Ectodermal cell (in vitro differentiated cells): ENCODE measurements at regions not wholly inside any gene's neighbourhood (a gene's known extent, or its start where the extent isn't known, plus 50 kb on each side); places are given as distances from the start of the nearest gene placed in this dataset.

ENCODE experiments used
- H3K27ac ChIP-seq: 2 replicates; pipeline ENCODE4 v1.7.0; 2013; ENCODE audit warnings: mild to moderate bottlenecking, low read depth, low read length; ENCODE audit not compliant: insufficient read depth, poor library complexity, severe bottlenecking
- H3K27me3 ChIP-seq: 2 replicates; pipeline ENCODE4 v1.7.0; 2013; ENCODE audit warnings: mild to moderate bottlenecking, low read length; ENCODE audit not compliant: insufficient read depth, control insufficient read depth, poor library complexity, severe bottlenecking
- H3K36me3 ChIP-seq: one replicate; pipeline ENCODE4 v1.7.0; 2013; ENCODE audit warnings: low read length; ENCODE audit not compliant: control insufficient read depth, insufficient read depth
- H3K4me1 ChIP-seq: one replicate; pipeline ENCODE4 v1.7.0; 2013; ENCODE audit warnings: low read length; ENCODE audit not compliant: control insufficient read depth, insufficient read depth
- H3K4me3 ChIP-seq: 2 replicates; pipeline ENCODE4 v1.7.0; 2013; ENCODE audit warnings: low read depth, low read length, control low read depth; ENCODE audit not compliant: insufficient read depth
- H3K9me3 ChIP-seq: 2 replicates; pipeline ENCODE4 v1.7.0; 2013; ENCODE audit warnings: mild to moderate bottlenecking, low read length, moderate library complexity; ENCODE audit not compliant: control insufficient read depth
- WGBS, 2 experiments: methylation state at CpG; one replicate each; pipeline ENCODE4 v1.1.7; 2013; ENCODE audit warnings: missing lambda C conversion rate in 2 of 2; 5-methylcytosine and 5-hydroxymethylcytosine counted together

DNA sequence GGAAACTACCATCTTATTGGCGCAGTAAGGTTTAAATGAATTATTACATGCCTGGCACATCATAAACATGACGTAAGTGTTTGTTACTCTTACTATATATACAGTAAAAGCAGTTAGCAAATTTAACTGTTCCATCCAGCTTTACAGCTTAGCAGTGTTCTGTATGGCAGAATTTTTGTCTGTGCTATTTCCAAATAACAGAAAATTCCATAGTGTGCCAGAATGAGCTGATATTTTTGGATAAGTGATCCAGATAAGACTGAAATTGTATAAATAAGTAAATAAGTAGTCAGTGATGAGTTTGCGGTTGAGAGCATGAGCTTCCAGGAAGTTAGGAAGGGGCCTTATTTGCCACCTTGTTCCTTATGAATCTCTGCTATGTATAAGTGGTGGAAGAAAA lies 236.5 kb upstream of the SLC10A2 start:
- H3K4me1 ChIP-seq, result no peaks in the 10 kb centered on the region
- WGBS, 2 experiments, result 98 to 100% methylated on average over 1 to 2 of the region's 3 CpGs

DNA sequence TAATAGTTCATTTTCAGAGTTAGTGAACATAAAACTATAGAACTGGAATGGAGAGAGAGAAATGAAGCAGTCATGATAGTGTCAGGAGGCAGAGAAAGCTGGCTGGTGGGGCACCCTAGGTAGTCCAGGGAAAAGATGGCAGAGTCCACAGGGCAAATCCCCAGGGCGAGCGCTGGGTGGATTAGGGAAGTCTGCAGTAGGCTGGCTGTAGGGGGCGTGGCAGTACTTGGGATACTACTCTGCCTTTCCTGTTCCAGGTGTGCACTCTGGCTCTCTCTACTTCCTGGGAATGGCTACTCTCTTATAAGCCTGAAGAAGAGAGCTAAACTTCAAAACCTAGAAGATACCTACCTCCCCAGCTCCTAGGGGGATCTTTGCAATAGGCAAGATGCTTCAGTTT lies 232.9 kb upstream of the SLC10A2 start:
- 70 to 80% methylated on average over 3 of the region's 3 CpGs for WGBS, 2 experiments

More for the DNA sequence above, 236.5 kb upstream of the SLC10A2 start:
- H3K27me3 ChIP-seq, result no peaks in the 10 kb centered on the region
- H3K27ac ChIP-seq, result no peak overlapping the region
- no peak overlapping the region for H3K4me3 ChIP-seq
- H3K9me3 ChIP-seq, result no peaks in the 10 kb centered on the region
- no peaks in the 10 kb centered on the region for H3K36me3 ChIP-seq

DNA sequence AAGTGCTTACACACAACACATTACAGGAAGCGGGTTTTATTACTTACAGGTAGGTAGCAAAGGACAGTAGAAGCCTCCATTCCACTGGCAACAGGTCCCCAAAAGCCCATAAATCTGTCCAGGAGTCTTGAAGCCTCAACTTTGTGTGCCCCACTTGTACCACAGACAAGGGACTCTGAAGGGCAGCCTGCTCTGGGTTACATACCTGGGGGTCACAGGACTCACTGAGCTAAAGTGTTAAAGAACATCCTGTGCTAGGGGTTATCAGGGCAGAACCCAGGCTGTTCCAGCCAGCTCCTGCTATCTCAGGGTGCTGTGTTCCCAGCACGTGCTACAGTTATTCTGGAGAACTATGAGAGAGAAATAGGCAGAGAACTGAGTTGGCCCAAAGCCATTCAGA lies 230.9 kb upstream of the SLC10A2 start:
- 88 to 96% methylated on average over 2 of the region's 2 CpGs for WGBS, 2 experiments
- Histone ChIP-seq H3K36me3 (no peaks in the 10 kb centered on the region), H3K9me3 (no peaks in the 10 kb centered on the region), H3K27ac (no peak overlapping the region), H3K4me1 (peaks cover 5% of the 10 kb centered on the region), H3K4me3 (no peak overlapping the region), H3K27me3 (no peaks in the 10 kb centered on the region)

More for the DNA sequence above, 232.9 kb upstream of the SLC10A2 start:
- no peaks in the 10 kb centered on the region for H3K4me1 ChIP-seq
- no peaks in the 10 kb centered on the region for H3K9me3 ChIP-seq
- no peak overlapping the region for H3K4me3 ChIP-seq
- H3K27ac ChIP-seq, result no peak overlapping the region
- no peaks in the 10 kb centered on the region for H3K27me3 ChIP-seq
- no peaks in the 10 kb centered on the region for H3K36me3 ChIP-seq

DNA sequence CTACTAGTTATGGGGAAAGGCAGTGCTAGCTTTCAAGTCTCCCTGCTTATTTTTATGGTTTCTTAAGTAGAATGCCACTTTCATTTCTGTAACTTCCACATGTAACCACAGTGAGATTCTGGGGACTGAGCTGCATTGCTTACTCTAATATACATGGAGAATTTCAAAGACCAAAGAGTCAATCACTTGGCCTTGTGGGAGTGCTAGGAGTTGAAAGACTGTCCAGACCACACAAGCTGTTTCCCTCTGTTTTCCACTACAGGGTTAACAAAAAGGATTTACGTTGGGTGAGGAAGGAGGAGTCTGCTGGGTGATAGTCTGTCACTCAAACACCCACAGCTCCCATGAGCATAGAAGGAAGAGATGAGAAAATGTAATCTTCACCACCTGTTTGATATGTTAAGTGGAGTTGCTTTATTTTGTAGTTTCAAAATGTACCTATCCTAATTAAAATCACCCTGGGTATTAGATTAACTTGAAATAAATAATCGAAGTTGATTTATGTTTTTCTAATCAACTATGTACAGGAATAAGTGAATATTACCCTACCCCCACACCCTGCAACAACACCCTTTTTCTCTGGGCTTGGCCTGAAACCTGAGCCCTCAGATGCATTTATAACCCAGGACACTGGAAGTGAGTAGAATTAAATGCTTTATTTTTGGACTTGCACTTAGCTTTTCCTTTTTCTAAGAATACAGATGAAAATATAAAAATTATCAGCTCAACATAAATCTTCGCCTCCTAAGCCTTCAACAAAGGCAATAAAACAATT lies 225.8 kb upstream of the SLC10A2 start:
- Histone ChIP-seq H3K27me3 (no peaks in the 10 kb centered on the region), H3K4me3 (no peak overlapping the region), H3K4me1 (peaks cover 5% of the 10 kb centered on the region), H3K9me3 (no peaks in the 10 kb centered on the region), H3K36me3 (no peaks in the 10 kb centered on the region), H3K27ac (no peak overlapping the region)
- WGBS, 2 experiments, result 0% methylated on average over 1 of the region's 3 CpGs; no CpG with 5 or more reads in 1 of the 2 experiments

DNA sequence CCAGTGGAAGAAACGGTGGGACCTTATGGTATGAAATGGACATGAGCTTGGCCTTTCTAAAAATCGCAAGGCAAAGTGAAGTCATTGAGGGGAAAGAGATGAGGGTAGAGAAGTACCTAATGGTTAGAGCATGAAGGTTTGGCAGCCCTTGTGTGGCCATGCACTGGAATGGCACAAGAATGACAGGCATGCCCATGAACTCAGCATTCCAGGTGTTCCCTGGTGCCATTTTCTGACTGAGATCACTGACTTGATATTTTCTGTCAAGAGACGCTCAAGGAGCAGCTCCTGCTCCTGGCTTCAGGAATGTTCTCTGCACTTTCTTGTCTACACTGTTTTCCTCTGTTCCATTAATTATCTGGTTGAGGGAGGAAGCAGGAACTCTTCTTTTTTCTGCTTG lies 225.0 kb upstream of the SLC10A2 start:
- WGBS, 2 experiments, result 96% methylated on average over 3 of the region's 3 CpGs
- Histone ChIP-seq H3K4me1 (peaks cover 5% of the 10 kb centered on the region), H3K36me3 (no peaks in the 10 kb centered on the region), H3K27ac (no peak overlapping the region), H3K27me3 (no peaks in the 10 kb centered on the region), H3K9me3 (no peaks in the 10 kb centered on the region), H3K4me3 (no peak overlapping the region)

DNA sequence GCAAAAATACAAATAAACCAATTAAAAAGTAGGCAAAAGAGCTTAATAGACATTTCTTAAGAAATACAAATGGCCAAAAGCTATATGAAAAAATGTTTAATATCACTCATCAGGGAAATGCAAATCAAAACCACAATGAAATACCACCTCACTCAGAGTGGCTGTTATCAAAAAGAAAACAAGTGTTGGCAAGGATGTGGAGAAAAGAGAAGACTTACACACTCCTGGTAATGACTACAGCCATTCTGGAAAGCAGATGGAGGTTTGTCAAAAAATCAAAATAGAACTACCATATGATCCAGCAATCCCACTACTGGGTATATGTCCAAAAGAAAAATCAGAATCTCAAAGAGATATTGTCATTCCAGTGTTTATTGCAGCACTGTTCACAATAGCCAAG lies 223.5 kb upstream of the SLC10A2 start:
- Histone ChIP-seq H3K4me1 (peaks cover 5% of the 10 kb centered on the region), H3K27ac (no peak overlapping the region), H3K36me3 (no peaks in the 10 kb centered on the region), H3K27me3 (no peaks in the 10 kb centered on the region), H3K4me3 (no peak overlapping the region), H3K9me3 (no peaks in the 10 kb centered on the region)

DNA sequence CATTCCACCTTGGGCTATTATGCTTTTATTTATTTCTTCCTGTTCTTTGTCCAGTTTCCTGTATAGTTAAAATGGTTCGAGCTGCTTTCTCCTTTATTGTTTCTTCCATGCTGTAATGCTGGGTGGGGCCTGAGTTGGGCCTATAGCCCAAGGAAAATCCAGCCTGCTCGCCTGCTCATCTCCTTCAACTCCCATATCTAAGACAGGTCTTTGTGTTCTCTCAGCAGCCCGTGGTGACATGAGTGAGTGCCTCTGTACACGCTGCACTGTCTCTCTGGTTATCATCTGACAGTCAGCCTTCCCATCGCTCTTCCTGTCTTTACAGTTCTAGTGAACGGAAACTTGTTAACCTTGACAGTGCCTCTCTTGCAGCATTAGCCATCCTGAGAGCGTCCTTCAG lies 221.9 kb upstream of the SLC10A2 start:
- Histone ChIP-seq H3K9me3 (no peaks in the 10 kb centered on the region), H3K4me3 (no peak overlapping the region), H3K4me1 (peaks cover 5% of the 10 kb centered on the region), H3K27me3 (no peaks in the 10 kb centered on the region), H3K27ac (no peak overlapping the region), H3K36me3 (no peaks in the 10 kb centered on the region)
- 91% methylated on average over 7 of the region's 7 CpGs for WGBS, 2 experiments

DNA sequence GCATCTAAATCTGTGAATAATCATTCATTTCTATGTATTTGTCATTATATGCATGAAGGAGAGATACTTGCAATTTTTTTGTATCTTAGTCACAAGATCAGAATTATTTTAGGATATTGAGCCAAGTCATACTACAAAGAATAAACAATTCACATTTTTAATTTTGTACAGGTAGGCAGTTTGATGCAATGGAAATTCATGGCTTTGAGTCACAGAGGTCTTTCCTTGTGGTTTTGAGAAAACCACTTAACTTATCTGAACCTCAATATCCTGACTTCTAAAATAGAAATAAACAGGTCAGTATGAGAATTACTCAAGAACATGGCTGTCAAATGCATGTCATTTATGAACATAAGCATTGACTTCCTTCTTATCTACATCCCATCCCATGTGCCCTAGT lies 221.4 kb upstream of the SLC10A2 start:
- no peak overlapping the region for H3K27ac ChIP-seq
- no peaks in the 10 kb centered on the region for H3K36me3 ChIP-seq
- H3K27me3 ChIP-seq, result no peaks in the 10 kb centered on the region
- H3K4me1 ChIP-seq, result peaks cover 5% of the 10 kb centered on the region
- H3K4me3 ChIP-seq, result no peak overlapping the region
- H3K9me3 ChIP-seq, result no peaks in the 10 kb centered on the region

DNA sequence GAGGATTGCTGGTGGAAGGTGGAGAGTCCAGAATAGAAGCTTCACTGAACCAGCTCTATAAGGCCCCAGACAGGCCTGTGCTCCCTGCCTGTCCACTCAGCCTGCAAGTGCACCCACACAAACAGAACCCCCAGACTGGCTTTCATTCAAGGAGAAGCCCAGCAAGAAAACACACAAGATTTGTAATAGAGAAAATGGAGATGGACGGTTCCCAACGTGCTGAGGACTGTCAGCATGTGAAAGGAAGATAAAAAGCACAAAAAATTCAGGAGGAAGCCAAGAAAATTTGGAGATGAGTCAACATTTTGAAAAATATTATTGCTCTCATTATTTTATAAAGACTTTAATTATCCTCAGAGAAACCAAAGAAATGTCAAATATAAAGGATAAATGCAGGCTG lies 218.2 kb upstream of the SLC10A2 start:
- H3K36me3 ChIP-seq, result no peaks in the 10 kb centered on the region
- 95 to 100% methylated on average over 2 of the region's 2 CpGs for WGBS, 2 experiments
- H3K4me1 ChIP-seq, result no peaks in the 10 kb centered on the region
- no peaks in the 10 kb centered on the region for H3K27me3 ChIP-seq
- no peak overlapping the region for H3K4me3 ChIP-seq
- H3K9me3 ChIP-seq, result no peaks in the 10 kb centered on the region
- no peak overlapping the region for H3K27ac ChIP-seq

DNA sequence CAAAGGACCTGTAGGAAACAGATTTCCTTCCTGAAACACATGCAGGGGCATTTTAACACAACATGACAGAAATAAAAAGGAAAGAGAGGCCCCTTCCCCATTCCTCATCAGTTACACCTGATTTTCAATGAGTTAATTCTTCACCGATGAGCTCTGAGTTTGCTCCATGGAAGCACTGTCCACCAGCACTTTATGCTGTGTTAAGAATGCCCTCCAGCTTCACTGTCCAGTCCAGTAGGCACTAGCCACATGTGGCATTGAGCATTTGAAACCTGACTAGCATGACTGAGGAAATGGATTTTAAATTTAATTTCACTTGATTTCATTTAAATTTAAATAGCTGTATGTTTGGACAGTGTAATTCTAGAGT lies 217.2 kb upstream of the SLC10A2 start:
- no peaks in the 10 kb centered on the region for H3K4me1 ChIP-seq
- no peaks in the 10 kb centered on the region for H3K9me3 ChIP-seq
- no peaks in the 10 kb centered on the region for H3K27me3 ChIP-seq
- no peaks in the 10 kb centered on the region for H3K36me3 ChIP-seq
- no peak overlapping the region for H3K27ac ChIP-seq
- no peak overlapping the region for H3K4me3 ChIP-seq
- WGBS, 2 experiments, result 95 to 100% methylated on average over 1 of the region's 1 CpG
